Thyroid gland (tissue), 4 donors: ENCODE measurements at regions not wholly inside any gene's neighbourhood (a gene's known extent, or its start where the extent isn't known, plus 50 kb on each side); places are given as distances from the start of the nearest gene placed in this dataset.

Experiments
- POLR2A ChIP-seq, 2 donors: fragments of 450-650 bp; IDR thresholded peaks; one replicate each; pipeline ENCODE4 v1.6.1; 2017; ENCODE audit warnings: antibody characterized with exemption in 2 of 2, mild to moderate bottlenecking in 2 of 2, moderate library complexity in 1 of 2
- TF ChIP-seq, protein P1 (sequence below), 6 experiments: fragments of 200-600 bp in 3 of 6; fragments of 450-650 bp in 3 of 6; sonication (generic) in 3 of 6; IDR thresholded peaks; one replicate each; pipeline ENCODE4 v1.5.1; 2016 to 2019; ENCODE audit warnings: antibody characterized with exemption in 6 of 6, mild to moderate bottlenecking in 2 of 6, inconsistent platforms in 1 of 6, moderate library complexity in 1 of 6

DNA sequence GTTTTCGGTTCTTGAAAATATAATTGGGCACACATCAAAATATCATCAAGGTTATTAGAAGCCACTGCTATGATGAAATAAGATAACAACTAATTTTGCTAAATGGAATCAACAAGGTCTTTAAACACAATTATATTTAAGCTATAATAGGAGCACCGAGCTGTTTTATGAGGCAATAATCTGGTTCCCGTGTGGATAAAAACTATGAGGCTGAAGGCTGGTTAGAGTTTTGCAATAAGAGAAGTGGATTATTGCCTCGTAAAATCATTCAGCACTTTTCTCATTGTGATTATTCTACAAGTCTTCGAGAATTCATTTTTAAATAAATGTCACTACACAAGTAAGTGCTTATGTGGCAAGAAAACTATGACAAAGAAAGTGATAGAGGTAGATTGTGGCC, 975.7 kb upstream of the ADGRL2 start:
- TF ChIP-seq, protein P1, sequence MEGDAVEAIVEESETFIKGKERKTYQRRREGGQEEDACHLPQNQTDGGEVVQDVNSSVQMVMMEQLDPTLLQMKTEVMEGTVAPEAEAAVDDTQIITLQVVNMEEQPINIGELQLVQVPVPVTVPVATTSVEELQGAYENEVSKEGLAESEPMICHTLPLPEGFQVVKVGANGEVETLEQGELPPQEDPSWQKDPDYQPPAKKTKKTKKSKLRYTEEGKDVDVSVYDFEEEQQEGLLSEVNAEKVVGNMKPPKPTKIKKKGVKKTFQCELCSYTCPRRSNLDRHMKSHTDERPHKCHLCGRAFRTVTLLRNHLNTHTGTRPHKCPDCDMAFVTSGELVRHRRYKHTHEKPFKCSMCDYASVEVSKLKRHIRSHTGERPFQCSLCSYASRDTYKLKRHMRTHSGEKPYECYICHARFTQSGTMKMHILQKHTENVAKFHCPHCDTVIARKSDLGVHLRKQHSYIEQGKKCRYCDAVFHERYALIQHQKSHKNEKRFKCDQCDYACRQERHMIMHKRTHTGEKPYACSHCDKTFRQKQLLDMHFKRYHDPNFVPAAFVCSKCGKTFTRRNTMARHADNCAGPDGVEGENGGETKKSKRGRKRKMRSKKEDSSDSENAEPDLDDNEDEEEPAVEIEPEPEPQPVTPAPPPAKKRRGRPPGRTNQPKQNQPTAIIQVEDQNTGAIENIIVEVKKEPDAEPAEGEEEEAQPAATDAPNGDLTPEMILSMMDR (IDR thresholded peaks at IDR 0.05) = no peak
- no peak for TF ChIP-seq POLR2A (IDR thresholded peaks at IDR 0.05)
